PC-9 (cell line): ENCODE measurements at regions not wholly inside any gene's neighbourhood (a gene's known extent, or its start where the extent isn't known, plus 50 kb on each side); places are given as distances from the start of the nearest gene placed in this dataset.

Experiments
- BruUV-seq: library from RNA; stranded (reverse); fragments of 400-500 nt; replicated peaks from 2 replicates; lab custom pipeline; 2021; lab: Mats Ljungman, UMichigan
- CTCF ChIA-PET: fragments of 300-600 bp; sonication (Branson Sonifier 250); formaldehyde crosslinking; loops from one replicate; lab custom pipeline; 2022; ENCODE audit warnings: antibody characterized with exemption; lab: Charles Lee
- POLR2A ChIA-PET: fragments of 300-600 bp; sonication (Branson Sonifier 250); formaldehyde crosslinking; loops from one replicate; lab custom pipeline; 2022; ENCODE audit warnings: antibody characterized with exemption; ENCODE audit not compliant: unreplicated experiment; lab: Charles Lee
- DNase-seq, 2 experiments: peaks; one replicate each; pipeline versions ENCODE4 v3.0.0 to v3.0.0-alpha.2; 2015 to 2022; ENCODE audit warnings: mixed read lengths in 1 of 2
- H2AFZ ChIP-seq: fragments of 200-600 bp; sonication (generic); 2 replicates; pipeline ENCODE4 v1.8.1; 2017; ENCODE audit warnings: antibody characterized with exemption
- H3F3A ChIP-seq: fragments of 200-600 bp; sonication (generic); 2 replicates; pipeline ENCODE4 v1.8.1; 2017; ENCODE audit warnings: antibody characterized with exemption, mild to moderate bottlenecking, low read depth; ENCODE audit not compliant: insufficient read depth
- H3K27ac ChIP-seq: fragments of 200-600 bp; sonication (generic); 2 replicates; pipeline ENCODE4 v1.6.1; 2016; ENCODE audit warnings: mixed run types
- H3K27me3 ChIP-seq: fragments of 200-600 bp; sonication (generic); 2 replicates; pipeline ENCODE4 v1.6.1; 2016; ENCODE audit warnings: low read depth, mixed run types; ENCODE audit not compliant: insufficient read depth
- H3K36me3 ChIP-seq: fragments of 200-600 bp; sonication (generic); 2 replicates; pipeline ENCODE4 v1.6.1; 2016; ENCODE audit warnings: low read depth, mixed run types
- H3K4me1 ChIP-seq: fragments of 200-600 bp; sonication (generic); replicated peaks from 2 replicates; pipeline ENCODE4 v1.6.1; 2016; ENCODE audit warnings: mixed run types; ENCODE audit not compliant: insufficient read depth
- H3K4me2 ChIP-seq: fragments of 200-600 bp; sonication (generic); 2 replicates; pipeline ENCODE4 v1.6.1; 2017; ENCODE audit warnings: mixed run types
- H3K4me3 ChIP-seq: fragments of 200-600 bp; sonication (generic); 2 replicates; pipeline ENCODE4 v1.6.1; 2016; ENCODE audit warnings: mixed run types
- H3K79me2 ChIP-seq: fragments of 200-600 bp; sonication (generic); 2 replicates; pipeline ENCODE4 v1.6.1; 2017; ENCODE audit warnings: low read depth, mixed run types
- H3K9me2 ChIP-seq: fragments of 200-600 bp; sonication (generic); 2 replicates; pipeline ENCODE4 v1.8.1; 2017; ENCODE audit warnings: mild to moderate bottlenecking; ENCODE audit not compliant: insufficient read depth
- H3K9me3 ChIP-seq: fragments of 200-600 bp; sonication (generic); 2 replicates; pipeline ENCODE4 v1.8.1; 2016; ENCODE audit warnings: low read depth; ENCODE audit not compliant: insufficient read depth
- H4K20me1 ChIP-seq: fragments of 200-600 bp; sonication (generic); 2 replicates; pipeline ENCODE4 v1.8.1; 2017; ENCODE audit not compliant: insufficient read depth
- EZH2 ChIP-seq: fragments of 200-600 bp; sonication (generic); IDR thresholded peaks from 2 replicates; pipeline ENCODE4 v1.8.0; 2017; ENCODE audit warnings: antibody characterized with exemption, low read depth
- intact Hi-C: fragments of 100-400 bp; cut with micrococcal nuclease; formaldehyde crosslinking; loops from one replicate; pipeline ENCODE4 v1.10.0; 2022; ENCODE audit not compliant: unreplicated experiment
- TF ChIP-seq, protein P1 (sequence below): fragments of 200-600 bp; sonication (generic); conservative IDR thresholded peaks from 2 replicates; pipeline ENCODE4 v1.6.1; 2017; ENCODE audit warnings: mixed run types, antibody characterized with exemption, mild to moderate bottlenecking, moderate library complexity

GRCh38 chr3:81380234-81380633 is 381.2 kb downstream of the GBE1 start:
- H3K79me2 ChIP-seq, result no peaks in the 10 kb centered on the region
- intact Hi-C loops, result no loop called here
- H4K20me1 ChIP-seq, result no peaks in the 10 kb centered on the region
- no peak overlapping the region for H2AFZ ChIP-seq
- ChIA-PET CTCF (no interaction called here), POLR2A (no interaction called here)
- no peaks in the 10 kb centered on the region for H3K36me3 ChIP-seq
- H3K27me3 ChIP-seq, result no peaks in the 10 kb centered on the region
- H3K4me3 ChIP-seq, result no peak overlapping the region
- no peaks in the 10 kb centered on the region for H3K9me3 ChIP-seq
- H3K4me1 ChIP-seq, result no peaks in the 10 kb centered on the region
- BruUV-seq, result no TSS peak
- no peak for DNase-seq
- no peaks in the 10 kb centered on the region for H3F3A ChIP-seq
- H3K4me2 ChIP-seq, result no peak overlapping the region
- H3K27ac ChIP-seq, result no peak overlapping the region
- no peaks in the 10 kb centered on the region for H3K9me2 ChIP-seq
- TF ChIP-seq, protein P1, sequence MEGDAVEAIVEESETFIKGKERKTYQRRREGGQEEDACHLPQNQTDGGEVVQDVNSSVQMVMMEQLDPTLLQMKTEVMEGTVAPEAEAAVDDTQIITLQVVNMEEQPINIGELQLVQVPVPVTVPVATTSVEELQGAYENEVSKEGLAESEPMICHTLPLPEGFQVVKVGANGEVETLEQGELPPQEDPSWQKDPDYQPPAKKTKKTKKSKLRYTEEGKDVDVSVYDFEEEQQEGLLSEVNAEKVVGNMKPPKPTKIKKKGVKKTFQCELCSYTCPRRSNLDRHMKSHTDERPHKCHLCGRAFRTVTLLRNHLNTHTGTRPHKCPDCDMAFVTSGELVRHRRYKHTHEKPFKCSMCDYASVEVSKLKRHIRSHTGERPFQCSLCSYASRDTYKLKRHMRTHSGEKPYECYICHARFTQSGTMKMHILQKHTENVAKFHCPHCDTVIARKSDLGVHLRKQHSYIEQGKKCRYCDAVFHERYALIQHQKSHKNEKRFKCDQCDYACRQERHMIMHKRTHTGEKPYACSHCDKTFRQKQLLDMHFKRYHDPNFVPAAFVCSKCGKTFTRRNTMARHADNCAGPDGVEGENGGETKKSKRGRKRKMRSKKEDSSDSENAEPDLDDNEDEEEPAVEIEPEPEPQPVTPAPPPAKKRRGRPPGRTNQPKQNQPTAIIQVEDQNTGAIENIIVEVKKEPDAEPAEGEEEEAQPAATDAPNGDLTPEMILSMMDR, result no peak
- no peak for TF ChIP-seq EZH2

DNA sequence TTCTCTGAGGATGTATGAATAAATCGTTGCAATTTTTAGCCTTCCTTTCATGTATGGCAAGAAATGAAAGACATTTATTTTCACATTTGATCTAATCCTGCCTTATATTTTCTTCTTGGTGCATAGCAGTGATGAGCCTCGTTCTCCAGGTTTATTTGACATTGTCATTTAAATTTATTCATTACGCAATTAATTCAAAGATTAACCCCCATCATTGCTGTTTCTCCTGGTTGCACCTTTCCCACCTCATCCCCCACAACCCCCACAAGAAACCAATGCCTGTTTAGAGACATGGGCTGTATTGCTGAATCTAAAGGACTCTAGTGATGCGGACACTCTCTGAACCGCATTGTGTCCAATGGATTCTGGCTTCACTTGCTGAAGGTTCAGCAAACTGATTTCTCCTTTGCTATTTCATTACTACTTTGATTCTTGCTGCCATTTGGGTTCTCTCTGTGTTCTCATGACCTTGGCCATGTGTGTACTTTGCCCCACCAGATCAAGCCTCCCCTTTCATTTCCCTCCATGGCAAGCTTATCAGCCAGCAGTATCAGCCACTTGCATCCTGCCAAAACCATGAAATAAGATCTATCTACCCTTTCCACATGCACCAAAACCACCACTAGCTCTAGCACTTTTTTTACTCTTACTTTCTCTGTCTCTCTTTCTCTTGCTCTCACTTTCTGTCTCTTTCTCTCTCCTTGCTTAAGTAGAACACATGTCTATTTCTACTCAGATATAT is 382.7 kb downstream of the GBE1 start:
- DNase-seq, result no peak
- no peak overlapping the region for H3K4me3 ChIP-seq
- CTCF ChIA-PET, result no interaction called here
- H3F3A ChIP-seq, result no peaks in the 10 kb centered on the region
- BruUV-seq, result no TSS peak
- TF ChIP-seq, protein P1, result no peak
- TF ChIP-seq EZH2, result no peak
- H3K27ac ChIP-seq, result no peak overlapping the region
- POLR2A ChIA-PET, result no interaction called here
- no peaks in the 10 kb centered on the region for H3K36me3 ChIP-seq
- no peaks in the 10 kb centered on the region; the same call in 1 of the 2 replicates for H3K9me2 ChIP-seq
- no peaks in the 10 kb centered on the region for H3K27me3 ChIP-seq
- no peak overlapping the region for H2AFZ ChIP-seq
- no peaks in the 10 kb centered on the region for H3K79me2 ChIP-seq
- H3K4me2 ChIP-seq, result no peak overlapping the region
- intact Hi-C loops, result no loop called here
- H3K9me3 ChIP-seq, result no peaks in the 10 kb centered on the region
- no peaks in the 10 kb centered on the region for H3K4me1 ChIP-seq
- no peaks in the 10 kb centered on the region for H4K20me1 ChIP-seq

DNA sequence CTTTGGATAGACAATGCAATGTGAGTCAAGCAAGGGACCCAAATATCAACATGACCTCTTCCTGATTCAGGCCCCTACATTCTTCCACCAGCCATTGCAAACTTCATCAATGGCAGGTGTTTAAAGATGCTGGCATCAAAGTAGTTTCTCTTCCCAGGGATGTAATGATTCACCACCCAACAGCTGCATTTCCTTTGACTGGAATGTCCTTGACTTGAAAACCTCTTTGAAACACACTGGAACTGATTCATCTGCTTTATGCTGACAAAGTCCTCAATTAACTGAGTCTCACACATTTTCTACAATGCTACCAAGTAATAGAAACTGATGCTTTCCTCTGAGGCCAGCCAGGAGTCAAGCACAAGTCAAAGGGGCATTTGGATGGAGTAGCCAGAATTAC is 385.5 kb downstream of the GBE1 start:
- no peaks in the 10 kb centered on the region for H3F3A ChIP-seq
- TF ChIP-seq, protein P1, result no peak
- no peak for TF ChIP-seq EZH2
- BruUV-seq, result no TSS peak
- H3K36me3 ChIP-seq, result no peaks in the 10 kb centered on the region
- no peak overlapping the region for H3K4me2 ChIP-seq
- H3K27ac ChIP-seq, result no peak overlapping the region
- no peak overlapping the region for H2AFZ ChIP-seq
- H4K20me1 ChIP-seq, result no peaks in the 10 kb centered on the region
- H3K9me3 ChIP-seq, result no peaks in the 10 kb centered on the region
- no peaks in the 10 kb centered on the region for H3K4me1 ChIP-seq
- no peaks in the 10 kb centered on the region for H3K79me2 ChIP-seq
- no peaks in the 10 kb centered on the region; the same call in 1 of the 2 replicates for H3K9me2 ChIP-seq
- DNase-seq, result no peak
- intact Hi-C loops, result no loop called here
- H3K4me3 ChIP-seq, result no peak overlapping the region
- H3K27me3 ChIP-seq, result no peaks in the 10 kb centered on the region
- POLR2A ChIA-PET, result no interaction called here
- CTCF ChIA-PET, result no interaction called here
